GM10248 (cell line): ENCODE measurements at regions not wholly inside any gene's neighbourhood (a gene's known extent, or its start where the extent isn't known, plus 50 kb on each side); places are given as distances from the start of the nearest gene placed in this dataset.

ENCODE experiments used
- CTCF ChIA-PET: fragments of 300-600 bp; sonication (Branson Sonifier 250); formaldehyde crosslinking; extraction: SDS; loops from one replicate; lab custom pipeline; 2021; ENCODE audit warnings: antibody characterized with exemption; lab: Yijun Ruan, JAX
- POLR2A ChIA-PET: fragments of 350-650 bp; sonication (Branson Sonifier 250); formaldehyde crosslinking; extraction: SDS; loops from one replicate; lab custom pipeline; 2020; ENCODE audit warnings: antibody characterized with exemption; lab: Yijun Ruan, JAX
- DNase-seq: peaks from one replicate; pipeline ENCODE4 v3.0.0; 2012; ENCODE audit errors: extremely low spot score
- CTCF ChIP-seq: IDR thresholded peaks from 2 replicates; pipeline ENCODE4 v1.5.1; 2012; ENCODE audit warnings: mild to moderate bottlenecking, low read depth; ENCODE audit errors: extremely low read depth, missing control alignments, control extremely low read depth

- ChIA-PET CTCF (no interaction called here), POLR2A (no interaction called here)
- no peak for DNase-seq
- no peak for TF ChIP-seq CTCF
Measured at GRCh38 chr16:85187002-85187401, 74.7 kb upstream of the CIBAR2 start.

GRCh38 chr16:85187447-85187846 lies 75.2 kb upstream of the CIBAR2 start:
- ChIA-PET CTCF (interaction anchor here (1.7 kb wide), 1 partner anchor 14 kb away, joined by 4 read pairs; no protein-coding TSS in a partner anchor), POLR2A (no interaction called here)
- no peak for DNase-seq
- no peak for TF ChIP-seq CTCF

- ChIA-PET CTCF (interaction anchor here (1.7 kb wide), 1 partner anchor 13 kb away, joined by 4 read pairs; no protein-coding TSS in a partner anchor), POLR2A (no interaction called here)
- TF ChIP-seq CTCF, result no peak
- DNase-seq, result no peak
Measured at GRCh38 chr16:85187886-85188285, 75.6 kb upstream of the CIBAR2 start.

GRCh38 chr16:85188822-85189672 lies 76.8 kb upstream of the CIBAR2 start:
- DNase-seq, result no peak
- CTCF ChIA-PET, result interaction anchor here (0.7 to 1.7 kb wide), 4 partner anchors 9 to 74 kb away, joined by 3 to 5 read pairs (median 4); no protein-coding TSS in a partner anchor
- no peak for TF ChIP-seq CTCF
- POLR2A ChIA-PET, result no interaction called here

- TF ChIP-seq CTCF, result no peak
- CTCF ChIA-PET, result no interaction called here
Measured at GRCh38 chr16:85190572-85190971, 78.3 kb upstream of the CIBAR2 start.

GRCh38 chr16:85191341-85191965 lies 79.2 kb upstream of the CIBAR2 start:
- CTCF ChIA-PET, result interaction anchor here (1.1 kb wide), 1 partner anchor 18 kb away, joined by 3 read pairs; no protein-coding TSS in a partner anchor
- DNase-seq, result no peak
- TF ChIP-seq CTCF, result no peak
- POLR2A ChIA-PET, result no interaction called here

More at GRCh38 chr16:85190572-85190971, 78.3 kb upstream of the CIBAR2 start:
- no peak for DNase-seq
- POLR2A ChIA-PET, result no interaction called here
